Caco-2 (cell line): ENCODE measurements at regions not wholly inside any gene's neighbourhood (a gene's known extent, or its start where the extent isn't known, plus 50 kb on each side); places are given as distances from the start of the nearest gene placed in this dataset.

Experiments
- BruUV-seq: library from RNA; stranded (reverse); fragments of 400-500 nt; replicated peaks from 2 replicates; lab custom pipeline; 2021; lab: Mats Ljungman, UMichigan
- CTCF ChIA-PET: fragments of 300-600 bp; sonication (Branson Sonifier 250); formaldehyde crosslinking; loops from one replicate; lab custom pipeline; 2022; ENCODE audit warnings: antibody characterized with exemption; lab: Charles Lee
- POLR2A ChIA-PET: fragments of 300-600 bp; sonication (Branson Sonifier 250); formaldehyde crosslinking; loops from one replicate; lab custom pipeline; 2022; ENCODE audit warnings: antibody characterized with exemption; lab: Charles Lee
- DNase-seq, 2 experiments: peaks; one replicate each; pipeline versions ENCODE4 v3.0.0 to v3.0.0-alpha.2; 2020 to 2022
- H3K27me3 ChIP-seq: replicated peaks from 2 replicates; pipeline ENCODE4 v1.6.0; 2011; ENCODE audit warnings: low read length; ENCODE audit not compliant: control insufficient read depth, insufficient read depth
- H3K36me3 ChIP-seq: 2 replicates; pipeline ENCODE4 v1.5.1; 2011; ENCODE audit warnings: low read length; ENCODE audit not compliant: control insufficient read depth, insufficient read depth
- H3K4me1 ChIP-seq: fragments of 250-450 bp; sonication (Bioruptor Pico); 2 replicates; pipeline ENCODE4 v1.5.1; 2020; ENCODE audit warnings: mild to moderate bottlenecking
- H3K4me3 ChIP-seq: 2 replicates; pipeline ENCODE4 v1.5.1; 2011; ENCODE audit warnings: low read depth, mild to moderate bottlenecking, control low read depth, low read length
- H3K9me3 ChIP-seq: fragments of 250-450 bp; sonication (Bioruptor Pico); 2 replicates; pipeline ENCODE4 v1.5.1; 2020; ENCODE audit warnings: mild to moderate bottlenecking, moderate library complexity
- H3K27ac Mint-ChIP-seq: one replicate; pipeline ENCODE4 v1.8.0; 2022; ENCODE audit warnings: mixed read lengths; ENCODE audit not compliant: unreplicated experiment
- H3K27me3 Mint-ChIP-seq: one replicate; pipeline ENCODE4 v1.8.0; 2022; ENCODE audit warnings: mixed read lengths; ENCODE audit not compliant: insufficient read depth, unreplicated experiment
- H3K36me3 Mint-ChIP-seq: one replicate; pipeline ENCODE4 v1.8.0; 2022; ENCODE audit warnings: mild to moderate bottlenecking, mixed read lengths; ENCODE audit not compliant: insufficient read depth, unreplicated experiment
- H3K4me1 Mint-ChIP-seq: one replicate; pipeline ENCODE4 v1.8.0; 2022; ENCODE audit warnings: low read depth, mixed read lengths; ENCODE audit not compliant: unreplicated experiment
- H3K4me3 Mint-ChIP-seq: one replicate; pipeline ENCODE4 v1.8.0; 2022; ENCODE audit warnings: mild to moderate bottlenecking, moderate library complexity, mixed read lengths; ENCODE audit not compliant: unreplicated experiment
- H3K9me3 Mint-ChIP-seq: one replicate; pipeline ENCODE4 v1.8.0; 2022; ENCODE audit warnings: mixed read lengths; ENCODE audit not compliant: unreplicated experiment
- intact Hi-C: fragments of 100-400 bp; cut with micrococcal nuclease; formaldehyde crosslinking; loops from one replicate; pipeline ENCODE4 v1.10.0; 2022; ENCODE audit not compliant: unreplicated experiment
- TF ChIP-seq, protein P1 (sequence below), 2 experiments: fragments of 200-600 bp in 1 of 2; IDR thresholded peaks; 1 replicate in 1 of 2; 2 replicates in 1 of 2; pipeline versions ENCODE4 v1.5.1 to v1.8.0; 2011 to 2022; ENCODE audit warnings: antibody characterized with exemption in 1 of 2, control low read depth in 1 of 2, inconsistent platforms in 1 of 2, low read depth in 1 of 2, low read length in 1 of 2, mild to moderate bottlenecking in 1 of 2, moderate library complexity in 1 of 2; ENCODE audit not compliant: insufficient read depth in 1 of 2, severe bottlenecking in 1 of 2, unreplicated experiment in 1 of 2

DNA sequence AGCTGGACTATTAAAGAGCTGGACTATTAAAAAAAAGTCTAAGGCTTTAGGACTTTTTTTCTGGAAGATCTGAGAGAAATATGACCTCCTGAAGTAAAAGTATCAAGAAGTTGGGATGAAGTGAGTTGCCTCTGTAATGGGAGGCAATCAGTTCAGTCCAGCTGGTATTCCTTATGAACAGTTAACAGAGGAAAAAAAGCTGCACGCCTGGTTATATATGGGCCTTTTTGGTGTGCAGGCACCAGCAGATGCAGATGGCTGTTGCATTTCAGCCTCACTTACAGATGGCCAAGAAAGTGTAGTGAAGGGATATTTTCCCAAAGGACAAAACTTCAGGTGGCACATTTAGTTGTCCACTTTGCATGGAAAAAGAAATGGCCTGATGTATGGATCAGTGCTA, 70.3 kb upstream of the ELOVL5 start:
- H3K4me3 ChIP-seq, result no peak overlapping the region
- CTCF ChIA-PET, result no interaction called here
- no TSS peak for BruUV-seq

DNA sequence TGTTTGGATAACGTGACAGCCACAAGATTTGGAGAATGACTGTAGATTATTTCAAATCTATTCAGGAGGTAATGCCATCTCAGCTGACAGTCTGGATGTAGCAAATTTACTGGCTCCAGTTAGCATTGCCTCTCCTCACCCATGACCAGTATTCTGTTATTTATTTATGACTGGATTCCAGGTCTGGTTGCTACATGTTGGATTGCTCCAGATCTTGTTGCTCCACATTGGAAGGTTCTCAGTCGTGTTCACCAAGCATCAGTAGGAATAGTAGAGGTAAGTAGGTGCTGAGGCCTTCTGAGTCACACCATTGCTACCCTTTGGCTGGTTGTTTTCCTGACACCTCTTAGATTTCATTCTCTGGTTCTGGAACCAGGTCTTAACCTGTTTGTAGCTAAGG, 69.5 kb upstream of the ELOVL5 start:
- intact Hi-C loops, result no loop called here
- Mint-ChIP-seq H3K27me3 (no peaks in the 10 kb centered on the region), H3K4me3 (no peak overlapping the region), H3K9me3 (no peaks in the 10 kb centered on the region), H3K27ac (no peak overlapping the region), H3K4me1 (no peaks in the 10 kb centered on the region), H3K36me3 (peaks cover 5% of the 10 kb centered on the region)
- DNase-seq, result no peak
- Histone ChIP-seq H3K9me3 (no peaks in the 10 kb centered on the region), H3K4me3 (no peak overlapping the region), H3K4me1 (peaks cover 12% of the 10 kb centered on the region), H3K36me3 (no peaks in the 10 kb centered on the region), H3K27me3 (no peaks in the 10 kb centered on the region)
- TF ChIP-seq, protein P1, sequence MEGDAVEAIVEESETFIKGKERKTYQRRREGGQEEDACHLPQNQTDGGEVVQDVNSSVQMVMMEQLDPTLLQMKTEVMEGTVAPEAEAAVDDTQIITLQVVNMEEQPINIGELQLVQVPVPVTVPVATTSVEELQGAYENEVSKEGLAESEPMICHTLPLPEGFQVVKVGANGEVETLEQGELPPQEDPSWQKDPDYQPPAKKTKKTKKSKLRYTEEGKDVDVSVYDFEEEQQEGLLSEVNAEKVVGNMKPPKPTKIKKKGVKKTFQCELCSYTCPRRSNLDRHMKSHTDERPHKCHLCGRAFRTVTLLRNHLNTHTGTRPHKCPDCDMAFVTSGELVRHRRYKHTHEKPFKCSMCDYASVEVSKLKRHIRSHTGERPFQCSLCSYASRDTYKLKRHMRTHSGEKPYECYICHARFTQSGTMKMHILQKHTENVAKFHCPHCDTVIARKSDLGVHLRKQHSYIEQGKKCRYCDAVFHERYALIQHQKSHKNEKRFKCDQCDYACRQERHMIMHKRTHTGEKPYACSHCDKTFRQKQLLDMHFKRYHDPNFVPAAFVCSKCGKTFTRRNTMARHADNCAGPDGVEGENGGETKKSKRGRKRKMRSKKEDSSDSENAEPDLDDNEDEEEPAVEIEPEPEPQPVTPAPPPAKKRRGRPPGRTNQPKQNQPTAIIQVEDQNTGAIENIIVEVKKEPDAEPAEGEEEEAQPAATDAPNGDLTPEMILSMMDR (IDR thresholded peaks at IDR 0.05; ENCODE audit: insufficient read depth in 1 of 2, low read depth in 1 of 2, low read length in 1 of 2, severe bottlenecking in 1 of 2, unreplicated experiment in 1 of 2), result no peak
- POLR2A ChIA-PET, result interaction anchor here (0.5 kb wide), 1 partner anchor 70 kb away, joined by 5 read pairs; no protein-coding TSS in a partner anchor
- CTCF ChIA-PET, result no interaction called here
- BruUV-seq, result no TSS peak

More for the DNA sequence above, 70.3 kb upstream of the ELOVL5 start:
- H3K4me1 Mint-ChIP-seq, result no peaks in the 10 kb centered on the region
- TF ChIP-seq, protein P1 (IDR thresholded peaks at IDR 0.05; ENCODE audit: insufficient read depth in 1 of 2, low read depth in 1 of 2, low read length in 1 of 2, severe bottlenecking in 1 of 2, unreplicated experiment in 1 of 2), result no peak
- H3K27me3 Mint-ChIP-seq, result no peaks in the 10 kb centered on the region
- Histone ChIP-seq H3K27me3 (no peaks in the 10 kb centered on the region), H3K9me3 (no peaks in the 10 kb centered on the region), H3K36me3 (no peaks in the 10 kb centered on the region), H3K4me1 (peaks cover 12% of the 10 kb centered on the region)
- no peak overlapping the region for H3K4me3 Mint-ChIP-seq
- H3K27ac Mint-ChIP-seq, result no peak overlapping the region
- intact Hi-C loops, result no loop called here
- no peaks in the 10 kb centered on the region for H3K9me3 Mint-ChIP-seq
- no peak for DNase-seq
- POLR2A ChIA-PET, result no interaction called here
- peaks cover 5% of the 10 kb centered on the region for H3K36me3 Mint-ChIP-seq

DNA sequence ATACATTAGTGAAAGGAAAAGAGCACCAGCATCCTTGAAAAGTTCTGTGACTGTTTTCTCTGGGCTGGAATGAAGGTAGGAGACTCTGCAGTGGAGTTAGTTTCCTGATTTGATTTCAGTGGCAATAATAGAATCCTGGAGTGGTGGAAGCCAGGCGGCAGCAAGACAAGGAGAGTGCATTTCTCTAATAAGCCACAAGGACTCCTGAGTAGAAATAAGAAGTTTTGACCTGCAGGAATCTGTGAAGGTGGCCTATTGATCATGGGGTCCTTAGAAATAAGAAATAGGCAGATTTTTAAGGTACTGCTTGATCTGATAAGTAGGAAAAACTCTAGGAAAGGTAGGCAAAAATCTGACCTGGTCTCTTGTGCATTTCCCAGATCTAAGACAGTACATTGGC, 68.4 kb upstream of the ELOVL5 start:
- Histone ChIP-seq H3K4me1 (peaks cover 12% of the 10 kb centered on the region), H3K36me3 (no peaks in the 10 kb centered on the region), H3K4me3 (no peak overlapping the region), H3K9me3 (no peaks in the 10 kb centered on the region), H3K27me3 (no peaks in the 10 kb centered on the region)
- peaks cover 5% of the 10 kb centered on the region for H3K36me3 Mint-ChIP-seq
- ChIA-PET CTCF (no interaction called here), POLR2A (no interaction called here)
- DNase-seq, result no peak
- intact Hi-C loops, result no loop called here
- no peak overlapping the region for H3K4me3 Mint-ChIP-seq
- no peaks in the 10 kb centered on the region for H3K27me3 Mint-ChIP-seq
- TF ChIP-seq, protein P1 (IDR thresholded peaks at IDR 0.05; ENCODE audit: insufficient read depth in 1 of 2, low read depth in 1 of 2, low read length in 1 of 2, severe bottlenecking in 1 of 2, unreplicated experiment in 1 of 2), result peak in 1 of 2 experiments; percentile 25
- BruUV-seq, result no TSS peak
- no peaks in the 10 kb centered on the region for H3K4me1 Mint-ChIP-seq
- no peak overlapping the region for H3K27ac Mint-ChIP-seq
- H3K9me3 Mint-ChIP-seq, result no peaks in the 10 kb centered on the region
